ENCODE measurements at regions not wholly inside any gene's neighbourhood (a gene's known extent, or its start where the extent isn't known, plus 50 kb on each side); places are given as distances from the start of the nearest gene placed in this dataset.
"Not testable (repeated sequence)": the region's sequence is repeated elsewhere in the genome, so short reads cannot be mapped to it uniquely, and the experiment has no call there.

DNA sequence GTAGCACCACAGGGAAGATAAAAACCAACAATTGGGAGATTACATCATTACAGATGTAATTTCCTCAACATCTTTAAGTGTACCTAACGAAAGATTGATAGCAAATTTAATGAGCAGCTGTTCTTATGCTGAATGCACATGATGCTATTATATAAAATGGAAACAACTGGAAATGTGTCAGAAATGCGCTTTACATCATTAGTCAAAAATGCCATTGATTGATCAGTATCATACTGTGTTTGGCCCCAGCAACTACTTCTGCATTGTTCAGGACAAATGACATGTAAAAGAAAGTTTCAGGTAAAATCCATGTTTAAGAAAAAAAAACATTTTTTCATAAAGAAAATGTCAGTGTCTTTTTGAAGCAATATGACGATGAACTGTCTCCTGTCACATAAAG lies 625.5 kb upstream of the MIR17HG start:
- no peak for DNase-seq

DNA sequence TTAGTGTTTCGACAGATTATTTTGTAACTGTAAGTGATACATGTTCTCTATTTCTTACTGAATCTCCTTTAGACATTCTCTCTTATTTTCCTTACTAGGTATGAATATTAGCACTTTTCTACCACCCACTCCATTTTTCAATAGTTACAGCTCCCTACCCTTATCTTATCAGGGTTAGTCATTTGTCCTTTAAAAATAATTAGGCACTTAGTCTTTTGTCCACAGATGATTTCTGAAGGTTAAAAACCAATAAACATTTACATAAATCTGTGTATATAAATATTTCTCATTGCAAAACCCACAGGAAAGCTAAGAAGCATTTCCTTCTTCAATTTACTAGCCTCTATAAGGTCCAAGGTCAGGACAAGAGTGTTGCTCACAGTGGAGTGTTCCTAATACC lies 624.1 kb upstream of the MIR17HG start:
- no peak for DNase-seq

DNA sequence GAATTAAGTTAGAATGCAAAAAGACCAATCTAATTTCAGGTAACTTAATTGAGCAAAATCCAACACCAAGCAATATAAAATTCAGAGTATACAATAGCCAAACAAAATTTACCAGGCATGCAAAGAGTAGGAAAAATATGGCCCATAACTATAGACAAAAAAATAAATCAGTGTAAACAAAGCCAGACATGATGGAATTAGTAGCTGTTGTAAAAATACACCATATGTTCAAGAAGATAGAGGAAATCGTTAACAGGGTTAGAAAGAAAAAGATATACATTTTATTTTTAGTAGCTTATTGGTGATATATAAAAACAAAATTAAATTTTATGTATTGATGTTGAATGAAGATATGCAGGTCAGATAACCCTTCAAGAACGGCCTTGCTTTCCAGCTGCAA lies 621.1 kb upstream of the MIR17HG start:
- no peak for DNase-seq

DNA sequence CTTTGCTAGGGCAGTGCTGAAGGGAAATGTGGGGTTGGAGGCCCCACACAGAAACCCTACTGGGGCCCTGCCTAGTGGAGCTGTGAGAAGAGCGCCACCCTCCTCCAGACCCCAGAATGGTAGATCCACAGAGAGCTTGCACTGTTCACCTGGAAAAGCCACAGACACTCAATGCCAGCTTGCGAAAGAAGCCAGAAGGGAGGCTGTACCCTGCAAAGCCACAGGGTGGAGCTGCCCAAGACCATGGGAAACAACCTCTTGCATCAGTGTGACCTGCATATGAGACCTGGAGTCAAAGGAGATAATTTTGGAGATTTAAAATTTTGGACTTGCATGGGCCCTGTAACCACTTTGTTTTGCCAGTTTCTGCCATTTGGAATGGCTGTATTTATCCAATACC lies 615.4 kb upstream of the MIR17HG start:
- no peak for DNase-seq

DNA sequence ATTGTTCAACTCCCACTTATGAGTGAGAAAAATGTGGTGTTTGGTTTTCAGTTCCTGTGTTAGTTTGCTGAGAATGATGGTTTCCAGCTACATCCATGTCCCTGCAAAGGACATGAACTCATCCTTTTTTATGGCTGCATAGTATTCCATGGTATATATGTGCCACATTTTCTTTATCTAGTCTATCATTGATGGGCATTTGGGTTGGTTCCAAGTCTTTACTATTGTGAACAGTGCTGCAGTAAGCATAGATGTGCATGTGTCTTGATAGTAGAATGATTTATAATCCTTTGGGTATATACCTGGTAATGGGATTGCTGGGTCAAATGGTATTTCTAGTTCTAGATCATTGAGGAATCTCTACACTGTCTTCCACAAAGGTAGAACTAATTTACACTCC lies 613.0 kb upstream of the MIR17HG start:
- DNase-seq, result not testable (repeated sequence)

DNA sequence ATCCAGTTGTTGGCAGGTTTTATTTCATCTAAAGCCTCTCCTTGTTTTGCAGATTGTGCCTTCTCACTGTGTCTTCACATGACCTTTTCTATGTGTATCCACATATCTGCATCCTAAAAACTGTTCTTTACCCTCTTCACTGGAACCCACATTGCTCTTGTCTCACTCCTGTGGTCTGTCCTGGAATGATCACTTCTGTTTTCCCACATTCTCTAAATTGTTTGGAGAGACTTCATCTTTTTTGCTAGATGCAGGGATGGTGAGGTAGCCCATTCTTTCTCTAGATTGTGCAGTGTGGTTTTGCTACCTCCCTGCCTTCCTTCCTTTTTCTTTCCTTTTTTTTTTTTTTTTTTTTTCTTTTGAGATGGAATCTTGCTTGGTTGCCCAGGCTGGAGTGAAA lies 608.6 kb upstream of the MIR17HG start:
- no peak for DNase-seq

DNA sequence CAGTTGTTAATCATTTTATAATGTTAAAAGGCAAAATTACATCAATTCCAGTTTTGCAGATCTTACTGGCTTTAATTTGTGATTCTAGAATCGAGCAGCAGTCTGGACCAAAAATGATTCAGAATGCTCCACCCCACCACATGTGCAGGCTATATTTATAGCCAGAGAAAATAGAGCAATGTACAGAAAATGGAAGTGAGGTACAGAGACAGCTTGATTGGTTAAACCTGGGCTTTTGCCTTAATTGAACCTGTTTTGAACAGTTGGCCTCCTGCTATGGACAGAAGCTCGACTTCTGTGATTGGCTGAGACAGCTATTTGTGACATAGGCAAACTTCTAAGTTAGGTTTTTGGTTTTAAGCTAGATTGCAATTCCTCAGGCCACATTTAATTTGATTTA lies 607.4 kb upstream of the MIR17HG start:
- DNase-seq, result no peak

DNA sequence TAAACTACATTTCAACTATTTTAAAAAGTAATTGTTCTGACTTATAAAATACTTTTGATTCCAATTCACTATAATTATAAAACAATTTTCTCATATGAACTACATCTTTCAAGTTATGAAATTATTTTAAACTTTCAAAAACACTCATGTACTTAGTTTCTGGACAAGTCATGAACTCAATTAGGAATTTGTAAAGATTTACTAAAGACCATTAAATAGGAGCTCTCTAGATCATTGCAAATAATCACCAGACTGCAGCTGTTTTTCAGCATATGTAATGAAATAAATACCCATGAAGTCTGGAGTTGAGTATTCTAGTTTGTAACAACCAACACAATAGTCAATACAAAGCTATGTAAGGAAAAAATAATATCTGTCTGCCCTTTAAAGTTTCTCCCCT lies 605.1 kb upstream of the MIR17HG start:
- DNase-seq, result no peak

DNA sequence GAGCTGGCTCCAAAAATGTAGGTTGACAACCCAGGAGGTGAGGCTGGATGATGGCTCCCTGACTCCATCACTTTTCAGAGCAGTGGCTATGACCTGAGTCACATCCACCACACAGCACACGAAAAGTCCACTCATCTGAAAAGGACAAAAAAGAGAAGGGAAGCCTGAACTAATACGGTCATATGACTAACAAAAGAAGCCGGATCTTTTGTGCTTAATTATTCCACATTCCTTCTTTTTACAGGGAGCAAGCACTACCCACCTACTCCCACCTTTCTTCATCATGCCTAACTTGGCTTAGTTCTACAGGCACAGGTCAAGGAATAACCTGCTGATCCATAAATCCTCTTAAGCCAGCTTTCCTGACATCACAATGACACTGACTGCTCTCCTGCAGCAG lies 601.3 kb upstream of the MIR17HG start:
- DNase-seq, result no peak

DNA sequence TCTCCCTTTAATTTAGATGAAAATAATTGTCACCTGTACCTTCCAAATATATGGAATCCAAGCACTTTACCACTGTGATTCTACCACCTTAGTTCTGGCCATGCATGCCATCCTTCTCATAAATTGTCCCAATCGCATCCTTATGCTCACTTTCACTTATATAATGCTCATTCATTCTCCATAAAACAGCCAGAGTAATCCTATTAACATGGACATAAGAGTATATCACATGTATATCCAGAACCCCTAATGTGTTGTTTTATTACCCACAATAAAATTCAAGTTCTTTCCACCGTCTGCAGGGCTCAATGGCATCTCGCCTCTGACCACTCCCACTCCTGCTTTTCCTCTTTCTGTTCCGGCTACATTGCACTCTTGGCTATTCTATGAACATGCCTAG lies 597.5 kb upstream of the MIR17HG start:
- no peak for DNase-seq

DNA sequence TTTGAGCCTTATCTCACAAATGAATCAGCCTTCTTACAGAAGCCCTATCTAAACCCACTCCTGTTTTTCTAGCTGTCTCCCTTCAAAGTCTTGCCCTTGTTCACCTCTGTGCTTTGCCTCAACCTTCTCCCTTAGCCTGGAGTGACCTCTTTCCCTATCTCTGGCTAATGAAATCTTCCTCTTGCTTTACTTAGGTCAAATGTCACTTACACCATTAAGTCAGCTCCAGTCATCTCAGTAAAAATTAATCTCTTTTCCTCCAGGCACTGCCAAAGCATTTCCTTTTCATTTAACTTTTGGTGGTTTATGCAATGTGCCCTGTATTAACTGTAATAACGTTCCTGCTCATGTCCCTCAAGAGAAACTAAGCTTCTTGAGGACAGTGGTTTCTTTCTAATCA lies 596.5 kb upstream of the MIR17HG start:
- no peak for DNase-seq

DNA sequence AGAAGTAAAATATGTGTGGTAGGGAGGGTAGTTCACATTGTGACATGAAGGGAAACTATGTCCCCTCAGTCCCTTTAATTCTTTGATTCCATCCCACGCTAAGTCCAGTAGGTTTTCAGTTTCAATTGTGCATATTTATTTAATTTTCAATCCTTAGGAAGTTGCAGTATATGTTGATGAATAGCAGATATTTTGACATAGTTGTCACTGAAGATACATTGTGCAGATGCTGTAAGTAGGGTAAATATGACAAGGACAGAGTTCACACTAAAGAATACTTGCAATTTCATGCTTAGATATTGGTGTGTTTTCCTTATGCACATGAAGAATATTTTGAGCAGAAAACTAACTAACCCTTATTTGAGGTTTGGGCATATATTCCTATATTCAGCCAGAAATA lies 595.4 kb upstream of the MIR17HG start:
- no peak for DNase-seq

DNA sequence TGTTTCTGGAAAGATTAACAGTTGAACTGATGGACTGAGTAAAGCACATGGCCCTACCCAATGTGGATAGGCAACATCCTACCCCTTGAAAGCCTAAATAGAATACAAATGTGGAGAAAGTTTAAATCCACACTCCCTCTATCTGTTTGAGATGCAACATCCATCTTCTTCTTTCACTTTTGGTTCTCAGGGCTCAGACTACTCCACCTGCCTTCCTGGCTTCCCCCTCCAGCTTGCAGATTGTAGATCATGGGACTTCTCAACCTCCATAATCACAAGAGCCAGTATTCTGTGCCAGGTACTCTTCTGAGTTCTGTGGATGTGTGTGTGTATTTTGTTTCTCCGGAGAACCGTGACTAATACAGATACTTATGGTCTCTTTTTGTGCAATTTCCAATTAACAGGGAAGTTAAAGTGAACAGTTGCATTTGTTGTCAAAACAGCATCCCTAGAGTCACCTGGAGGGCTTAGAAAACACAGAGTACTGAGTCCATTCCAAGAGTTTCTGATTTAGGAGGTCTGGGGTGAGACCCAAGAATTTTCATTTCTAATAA lies 590.3 kb upstream of the MIR17HG start:
- no peak for DNase-seq

DNA sequence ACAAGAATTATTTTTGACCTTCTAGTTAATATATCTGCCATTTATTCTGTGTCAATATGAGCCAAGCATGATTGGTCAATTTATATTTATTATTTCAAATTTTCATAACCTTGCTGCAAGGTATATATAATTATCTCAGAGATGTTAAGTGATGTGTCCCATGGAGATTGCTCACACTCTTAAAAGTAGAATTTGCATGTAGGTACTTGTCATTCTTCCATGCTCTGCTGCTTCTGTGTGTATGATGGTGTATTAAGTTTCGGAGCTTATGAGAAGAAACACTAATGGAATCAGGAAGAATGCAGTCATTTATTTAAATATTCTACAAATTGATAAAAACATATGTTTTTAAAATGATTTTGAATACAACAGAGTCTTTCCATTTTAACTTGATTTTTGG lies 586.8 kb upstream of the MIR17HG start:
- DNase-seq, result peak in 1 of 3 donors; percentile 11

DNA sequence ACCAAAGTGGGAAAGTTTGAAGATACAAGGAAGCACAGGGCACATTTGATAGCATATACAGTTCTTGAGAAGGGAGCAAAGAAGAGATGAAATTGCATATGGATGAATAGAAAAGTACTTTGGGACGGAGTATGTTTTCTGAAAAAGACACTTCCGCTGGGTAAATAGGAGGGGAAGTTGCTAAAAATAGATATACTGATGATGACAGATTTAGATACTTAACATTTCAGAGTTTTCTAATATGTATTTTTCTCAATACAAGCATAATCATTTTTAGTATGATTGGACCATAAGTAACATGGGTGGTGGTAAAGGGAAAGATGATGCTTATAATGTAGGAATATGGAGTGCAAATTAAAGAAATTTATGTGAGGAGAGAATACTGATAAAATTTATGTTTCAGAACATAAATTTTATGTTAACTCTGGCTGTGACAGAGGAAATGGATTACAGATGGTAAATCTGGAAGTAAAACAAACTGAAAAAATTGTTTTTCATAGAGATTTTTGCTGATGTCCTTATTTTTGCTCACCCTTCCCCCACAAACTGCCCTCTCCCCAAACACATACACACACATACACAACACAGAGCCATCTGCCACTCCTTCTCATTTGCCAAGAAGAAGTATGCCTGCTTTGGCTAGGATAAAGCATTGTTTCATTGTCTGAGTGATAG lies 583.9 kb upstream of the MIR17HG start:
- DNase-seq, result peak; percentile 7 to 73 (median 22)

DNA sequence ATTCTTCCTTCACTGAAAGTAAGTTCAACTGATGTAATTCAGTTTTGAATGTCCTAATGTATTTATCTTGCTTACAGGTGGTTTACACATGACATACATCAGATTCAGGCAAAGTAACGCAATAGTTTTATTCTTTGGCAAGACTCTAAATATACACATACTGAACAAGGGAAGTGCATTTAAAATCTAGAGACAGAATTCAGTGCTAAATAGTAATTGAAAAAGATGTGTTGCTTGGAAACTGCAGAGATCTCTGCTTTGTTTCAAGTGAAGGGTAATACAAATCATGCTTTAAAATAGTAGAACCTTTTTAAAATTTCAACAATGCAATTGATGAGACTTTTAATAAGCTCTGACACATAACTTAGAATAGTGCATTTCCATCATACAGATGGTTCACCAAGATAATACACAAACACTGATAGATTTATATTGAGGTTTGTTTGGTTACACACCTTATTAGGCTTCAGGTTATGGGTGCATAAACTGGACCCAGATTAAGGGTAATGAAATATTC lies 581.0 kb upstream of the MIR17HG start:
- DNase-seq, result no peak

DNA sequence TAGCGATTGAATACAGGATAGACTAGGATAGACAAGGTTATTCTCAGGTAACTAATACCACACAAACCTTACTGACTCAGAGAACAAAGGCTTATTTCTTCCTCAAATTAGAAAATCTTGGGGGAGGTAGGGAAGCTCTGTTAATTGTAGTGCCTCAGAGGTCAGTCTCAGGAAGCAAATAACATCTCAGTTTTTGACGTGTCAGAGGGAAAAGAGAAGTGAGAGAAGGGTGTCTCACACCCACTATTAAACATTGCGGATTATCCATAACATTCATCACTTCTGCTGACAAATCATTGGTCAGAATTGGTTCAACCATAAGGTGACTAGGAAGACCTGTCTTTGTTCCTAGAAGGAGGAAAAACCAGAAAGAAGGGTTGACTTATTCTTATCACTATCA lies 579.4 kb upstream of the MIR17HG start:
- DNase-seq, result no peak

DNA sequence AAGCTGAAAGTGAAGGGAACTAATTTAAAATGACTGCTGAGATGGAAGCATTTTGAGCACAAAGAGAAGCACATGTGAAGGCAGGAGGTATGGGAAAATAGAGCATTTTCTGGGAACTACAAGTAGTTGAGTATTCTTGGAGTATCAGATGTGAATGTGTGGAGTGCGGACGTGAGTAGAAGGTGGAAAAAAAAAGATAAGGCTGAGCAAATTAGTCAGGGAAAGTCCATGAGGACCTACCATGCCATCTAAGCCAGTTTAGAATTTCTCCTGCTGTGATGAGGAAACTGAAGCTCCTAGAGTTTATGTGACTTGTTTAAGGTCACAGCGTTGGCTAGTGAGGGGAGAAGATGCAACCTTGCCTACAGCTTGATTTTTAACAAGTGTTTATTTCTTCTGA lies 578.1 kb upstream of the MIR17HG start:
- no peak for DNase-seq

DNA sequence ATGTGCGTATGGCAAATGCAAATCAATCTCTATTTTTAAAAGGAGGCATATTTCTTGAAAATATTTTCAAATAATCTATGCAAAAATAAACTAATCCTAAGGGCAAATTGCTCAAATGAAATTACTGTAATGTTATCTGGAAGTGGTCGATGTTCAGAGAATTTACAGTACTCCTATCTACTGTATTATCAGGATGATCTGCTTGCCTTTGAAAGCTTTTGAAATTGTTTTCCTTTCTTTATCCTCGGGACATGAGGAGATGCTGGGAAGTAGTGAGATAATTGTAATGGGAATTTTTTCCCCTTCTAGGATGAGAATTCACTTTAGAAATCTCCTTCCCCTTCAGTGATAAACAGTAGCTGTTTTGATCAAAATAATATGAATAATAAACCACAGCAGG lies 577.2 kb upstream of the MIR17HG start:
- DNase-seq, result no peak

DNA sequence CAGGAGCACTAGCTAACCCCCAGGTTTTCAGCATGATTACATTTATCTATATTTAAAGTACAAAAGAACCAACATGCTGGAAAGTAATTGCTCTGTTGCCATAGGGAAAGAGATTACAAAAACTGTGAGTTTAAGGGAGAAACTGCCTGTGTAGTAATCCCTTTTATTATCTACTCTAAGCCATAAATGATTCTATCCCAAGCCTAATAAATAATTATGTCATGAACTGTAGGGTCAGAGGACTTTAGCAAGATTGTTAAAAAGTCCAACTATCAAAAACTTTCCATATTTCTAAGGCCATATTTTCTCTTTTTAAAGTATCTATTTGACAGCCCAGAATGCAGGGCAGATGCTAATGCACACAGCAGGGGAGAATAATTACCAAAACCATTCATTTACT lies 573.8 kb upstream of the MIR17HG start:
- DNase-seq, result no peak

DNA sequence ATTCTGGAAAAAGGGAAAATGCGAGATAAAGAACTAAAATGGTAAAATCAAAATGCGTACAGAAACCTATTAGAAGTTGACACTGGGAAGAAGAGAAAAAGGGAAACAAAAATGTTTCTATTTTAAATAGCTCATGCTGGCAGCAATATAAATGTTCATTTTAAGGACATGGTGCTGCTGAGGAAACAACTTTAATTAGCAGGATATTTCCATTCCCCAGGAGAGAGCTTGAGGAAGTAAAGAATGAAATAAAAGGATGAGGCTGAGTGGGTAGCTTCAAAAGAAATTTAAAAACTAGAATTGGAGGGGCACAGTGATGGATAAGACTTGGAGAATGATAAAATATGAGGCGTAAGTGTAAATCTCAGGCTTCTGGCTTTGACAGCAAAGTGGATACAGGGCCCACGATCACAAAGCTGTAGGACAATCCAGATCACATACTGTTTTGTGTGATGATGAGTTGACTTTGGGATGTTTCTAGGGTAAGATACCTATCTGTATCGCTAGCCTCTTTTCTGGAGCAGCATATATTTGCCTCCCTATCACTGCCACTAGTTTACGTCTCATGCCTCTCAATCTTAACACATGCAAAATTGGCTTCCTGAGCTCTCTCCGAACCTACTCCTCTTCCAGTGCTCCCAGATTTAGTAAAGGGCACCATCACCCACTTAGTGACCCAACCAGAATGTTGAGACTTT lies 571.3 kb upstream of the MIR17HG start:
- DNase-seq, result no peak

DNA sequence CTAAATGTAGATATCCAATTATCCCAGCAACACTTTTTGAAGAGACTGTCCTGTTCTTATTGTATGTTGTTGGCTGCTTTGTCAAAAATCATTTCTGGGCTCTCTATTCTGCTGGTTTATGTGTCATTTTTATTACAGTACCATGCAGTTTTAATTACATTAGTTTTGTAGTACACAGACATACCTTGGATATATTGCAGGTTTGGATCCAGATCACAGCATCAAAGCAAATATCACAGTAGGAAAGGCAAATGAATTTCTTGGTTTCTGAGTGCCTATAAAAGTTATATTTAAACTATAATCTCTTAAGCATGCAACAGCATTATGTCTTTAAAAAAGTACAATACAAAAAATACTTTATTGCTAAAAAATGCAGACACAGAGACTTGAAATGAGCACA lies 564.2 kb upstream of the MIR17HG start:
- no peak for DNase-seq

DNA sequence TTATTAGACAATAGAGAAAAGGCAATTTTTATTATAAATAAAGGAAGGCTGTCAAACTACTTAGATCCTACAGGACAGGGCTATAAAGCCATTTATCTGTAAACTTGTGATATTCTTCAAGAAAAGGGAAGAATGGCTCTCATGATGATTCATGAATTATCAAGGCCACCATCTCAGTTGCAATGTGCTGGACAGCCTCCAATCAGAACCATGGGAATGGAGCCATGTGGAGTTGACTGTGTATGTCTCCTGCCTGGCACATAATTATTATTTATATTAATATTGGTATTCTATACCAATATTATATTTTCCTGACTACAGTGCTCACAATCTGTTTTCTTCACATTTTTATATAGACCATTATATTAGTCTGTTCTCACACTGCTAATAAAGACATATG lies 560.5 kb upstream of the MIR17HG start:
- DNase-seq, result no peak

DNA sequence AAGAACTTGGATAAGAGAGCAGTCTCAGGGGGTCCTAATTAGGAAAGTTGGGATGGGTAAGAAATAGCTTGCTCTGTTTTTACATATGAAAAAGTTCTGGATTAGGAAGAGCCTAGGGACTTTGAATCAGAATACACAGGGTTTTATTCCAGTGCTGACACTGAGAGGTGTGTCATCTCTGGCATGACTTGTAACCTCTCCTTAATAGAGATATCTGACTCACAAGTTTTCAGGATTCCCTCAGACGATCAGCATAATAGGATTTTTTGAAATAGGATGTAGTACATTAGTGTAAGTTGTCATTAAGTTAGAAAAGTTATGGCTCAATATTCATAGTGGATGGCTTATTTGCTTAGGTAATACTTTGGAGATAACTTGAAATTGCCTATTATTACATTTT lies 555.2 kb upstream of the MIR17HG start:
- DNase-seq, result no peak
